ENCODE measurements at regions not wholly inside any gene's neighbourhood (a gene's known extent, or its start where the extent isn't known, plus 50 kb on each side); places are given as distances from the start of the nearest gene placed in this dataset.

GRCh38 chr20:50356962-50357782 is 153.0 kb upstream of the PTPN1 start:
- TF ChIP-seq CTCF (conservative IDR thresholded peaks at IDR 0.05; ENCODE audit: low read depth, low read length) = no peak
- no peak overlapping the region for H3K4me3 ChIP-seq (ENCODE audit: low read depth, low read length)

GRCh38 chr20:50357783-50358161 is 152.4 kb upstream of the PTPN1 start:
- DNase-seq (ENCODE audit: low read depth) = no peak
- TF ChIP-seq CTCF (conservative IDR thresholded peaks at IDR 0.05; ENCODE audit: low read depth, low read length) = no peak
- H3K4me3 ChIP-seq (ENCODE audit: low read depth, low read length) = no peak overlapping the region

More at GRCh38 chr20:50356962-50357782, 153.0 kb upstream of the PTPN1 start:
- no peak for DNase-seq (ENCODE audit: low read depth)

- TF ChIP-seq CTCF (conservative IDR thresholded peaks at IDR 0.05; ENCODE audit: low read depth, low read length) = no peak
- no peak overlapping the region for H3K4me3 ChIP-seq (ENCODE audit: low read depth, low read length)
- no peak for DNase-seq (ENCODE audit: low read depth)
Observed at GRCh38 chr20:50358166-50358565, 152.0 kb upstream of the PTPN1 start.

- H3K4me3 ChIP-seq (ENCODE audit: low read depth, low read length) = no peak overlapping the region
- DNase-seq (ENCODE audit: low read depth) = no peak
- no peak for TF ChIP-seq CTCF (conservative IDR thresholded peaks at IDR 0.05; ENCODE audit: low read depth, low read length)
Observed at GRCh38 chr20:50358971-50359370, 151.2 kb upstream of the PTPN1 start.

- no peak for TF ChIP-seq CTCF (conservative IDR thresholded peaks at IDR 0.05; ENCODE audit: low read depth, low read length)
- no peak overlapping the region for H3K4me3 ChIP-seq (ENCODE audit: low read depth, low read length)
- no peak for DNase-seq (ENCODE audit: low read depth)
Observed at GRCh38 chr20:50359607-50360217, 150.5 kb upstream of the PTPN1 start.

- DNase-seq (ENCODE audit: low read depth) = no peak
- no peak for TF ChIP-seq CTCF (conservative IDR thresholded peaks at IDR 0.05; ENCODE audit: low read depth, low read length)
- no peak overlapping the region for H3K4me3 ChIP-seq (ENCODE audit: low read depth, low read length)
Observed at GRCh38 chr20:50360218-50360672, 149.9 kb upstream of the PTPN1 start.
